ENCODE measurements at regions not wholly inside any gene's neighbourhood (a gene's known extent, or its start where the extent isn't known, plus 50 kb on each side); places are given as distances from the start of the nearest gene placed in this dataset.

DNA sequence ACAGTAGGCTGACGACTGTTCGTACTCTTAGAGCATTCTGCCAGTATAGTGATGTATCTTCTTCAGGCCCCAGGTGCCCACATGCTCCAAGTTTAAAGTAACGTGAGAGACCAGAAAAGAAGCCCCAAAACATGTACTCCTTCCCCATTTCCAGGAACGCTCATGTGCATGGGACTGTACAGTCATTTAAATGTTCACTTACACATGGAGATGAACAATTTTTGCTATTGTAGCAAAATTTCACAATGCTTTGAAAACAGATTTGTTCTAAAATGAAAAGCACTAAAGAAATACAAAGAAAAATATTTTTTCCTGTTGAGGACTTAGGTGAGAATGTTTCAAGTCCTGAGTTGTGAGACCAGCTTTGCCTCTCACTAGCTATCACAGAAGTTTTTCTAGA is 269.3 kb upstream of the PRDM1 start:
- no peak overlapping the region for H3K9ac ChIP-seq (ENCODE audit: low read length)
- no peaks in the 10 kb centered on the region for H3K27me3 ChIP-seq (ENCODE audit: control insufficient read depth, insufficient read depth, low read length)
- no peaks in the 10 kb centered on the region for H3K4me1 ChIP-seq (ENCODE audit: control insufficient read depth, low read depth, low read length)
- H3K9me3 ChIP-seq (ENCODE audit: control insufficient read depth, low read depth, low read length): no peaks in the 10 kb centered on the region
- no peak overlapping the region for H3K27ac ChIP-seq (ENCODE audit: low read length)
- no peaks in the 10 kb centered on the region for H3K36me3 ChIP-seq (ENCODE audit: control insufficient read depth, low read depth, low read length)
- H3K4me3 ChIP-seq (ENCODE audit: low read length): no peak overlapping the region

DNA sequence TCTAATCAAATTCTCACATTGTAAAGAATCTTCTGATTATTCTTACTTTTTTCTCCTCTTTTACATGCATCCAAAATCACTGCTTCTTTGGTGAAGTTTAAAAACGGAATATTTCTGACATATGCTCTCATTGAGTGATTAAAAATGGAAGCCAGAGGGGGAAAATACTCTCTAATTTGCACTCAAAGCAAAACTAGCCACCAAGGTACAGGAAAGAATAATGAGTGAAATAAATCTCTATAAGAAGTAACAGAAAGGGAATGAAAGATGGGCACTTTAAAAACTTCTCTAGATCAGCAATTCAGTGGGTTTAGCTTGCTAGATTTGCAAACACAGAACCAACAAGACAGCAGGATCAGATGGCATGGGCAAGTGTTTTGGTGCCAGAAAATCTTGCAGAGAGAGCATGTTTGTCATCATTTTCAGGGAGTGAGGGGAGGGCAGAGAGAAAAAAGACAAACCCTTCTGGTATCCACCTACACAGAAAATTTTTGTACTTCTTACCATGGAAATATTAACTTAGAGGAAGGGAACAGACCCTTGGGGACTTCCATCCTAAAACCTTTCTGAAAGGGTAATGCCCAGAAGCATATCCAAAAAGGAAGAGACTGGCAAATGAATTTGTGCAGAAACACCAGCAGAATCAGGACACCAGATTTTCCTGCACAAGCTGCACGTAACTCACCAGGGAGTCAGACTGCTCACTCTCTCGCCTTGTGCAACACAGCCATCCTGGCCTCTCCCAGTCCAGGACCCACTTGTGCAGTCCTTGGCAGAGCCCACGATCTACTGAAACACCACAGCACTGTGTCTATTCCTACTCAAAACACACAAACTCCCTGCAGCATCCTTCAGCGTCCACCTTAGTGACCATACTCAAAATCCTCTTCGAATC is 270.2 kb upstream of the PRDM1 start:
- Histone ChIP-seq H3K27me3 (ENCODE audit: control insufficient read depth, insufficient read depth, low read length) (no peaks in the 10 kb centered on the region), H3K36me3 (ENCODE audit: control insufficient read depth, low read depth, low read length) (no peaks in the 10 kb centered on the region), H3K9ac (ENCODE audit: low read length) (no peak overlapping the region), H3K4me1 (ENCODE audit: control insufficient read depth, low read depth, low read length) (no peaks in the 10 kb centered on the region), H3K27ac (ENCODE audit: low read length) (no peak overlapping the region), H3K4me3 (ENCODE audit: low read length) (no peak overlapping the region), H3K9me3 (ENCODE audit: control insufficient read depth, low read depth, low read length) (no peaks in the 10 kb centered on the region)

DNA sequence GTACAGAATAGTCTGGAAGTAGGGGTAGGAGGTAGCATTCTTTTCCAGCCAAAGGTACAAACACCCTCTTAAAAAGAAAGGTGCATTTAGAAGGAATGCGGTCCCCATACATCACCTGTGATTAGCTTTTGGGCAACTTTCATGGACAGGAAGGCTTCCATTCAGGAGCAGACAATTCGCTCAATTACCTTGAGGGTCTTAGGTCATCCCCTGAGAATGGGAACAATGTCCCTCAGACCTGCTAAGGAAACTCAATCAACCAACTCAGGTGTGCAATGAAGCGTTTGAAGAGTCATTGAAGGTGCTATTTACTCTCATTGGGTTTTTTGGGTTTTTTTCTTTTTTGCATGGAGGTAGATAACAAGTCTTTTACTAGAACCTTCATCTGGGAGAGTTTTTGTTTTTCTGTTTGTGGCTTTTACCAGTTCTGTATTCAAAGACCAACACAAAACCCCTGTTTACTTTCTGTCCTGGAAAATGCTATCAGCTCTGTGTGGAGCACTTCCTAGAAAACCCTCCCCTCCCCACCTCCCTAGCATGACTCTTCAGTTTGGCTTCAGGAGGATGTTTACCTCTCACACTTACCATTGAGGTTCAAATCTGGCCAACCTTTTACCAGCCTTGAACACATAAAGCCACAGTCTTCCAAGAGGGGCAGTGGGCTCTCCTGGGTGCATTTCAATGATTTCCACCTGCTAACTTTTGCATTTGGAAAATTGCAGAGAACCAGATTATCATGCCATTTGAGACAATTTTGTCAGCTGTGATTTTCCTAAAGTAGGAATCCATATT is 271.2 kb upstream of the PRDM1 start:
- Histone ChIP-seq H3K27me3 (ENCODE audit: control insufficient read depth, insufficient read depth, low read length) (no peaks in the 10 kb centered on the region), H3K9ac (ENCODE audit: low read length) (no peak overlapping the region), H3K36me3 (ENCODE audit: control insufficient read depth, low read depth, low read length) (no peaks in the 10 kb centered on the region), H3K9me3 (ENCODE audit: control insufficient read depth, low read depth, low read length) (no peaks in the 10 kb centered on the region), H3K4me1 (ENCODE audit: control insufficient read depth, low read depth, low read length) (peaks cover 7% of the 10 kb centered on the region), H3K4me3 (ENCODE audit: low read length) (no peak overlapping the region), H3K27ac (ENCODE audit: low read length) (no peak overlapping the region)

DNA sequence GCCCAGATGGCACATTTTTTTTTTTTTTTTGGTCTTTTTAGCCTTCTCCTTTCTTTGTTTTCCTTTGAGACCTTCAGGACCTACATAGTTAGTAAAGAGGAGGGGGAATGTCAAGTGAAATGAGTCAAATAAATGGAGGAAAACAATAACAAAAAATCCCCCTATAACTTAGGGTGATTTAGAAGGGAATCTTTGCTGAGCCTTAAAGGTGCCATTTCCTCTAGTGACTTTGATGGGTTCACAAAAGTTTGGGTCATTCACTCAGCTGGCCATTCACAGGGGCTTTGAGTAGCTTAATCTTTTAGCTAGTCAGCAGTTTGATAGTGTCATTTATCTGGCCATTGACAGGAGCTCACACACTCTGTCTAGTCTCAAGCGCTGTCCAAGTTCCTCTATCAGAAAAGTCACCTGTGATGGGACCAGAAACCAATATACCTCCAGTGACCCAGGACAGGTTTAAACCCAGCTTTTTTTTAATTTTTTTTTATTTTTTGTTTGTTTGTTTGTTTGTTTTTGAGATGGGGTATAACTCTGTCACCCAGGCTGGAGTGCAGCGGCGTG is 275.1 kb upstream of the PRDM1 start:
- no peaks in the 10 kb centered on the region for H3K36me3 ChIP-seq (ENCODE audit: control insufficient read depth, low read depth, low read length)
- H3K4me1 ChIP-seq (ENCODE audit: control insufficient read depth, low read depth, low read length): peaks cover 9% of the 10 kb centered on the region
- no peak overlapping the region for H3K9ac ChIP-seq (ENCODE audit: low read length)
- H3K4me3 ChIP-seq (ENCODE audit: low read length): no peak overlapping the region
- no peaks in the 10 kb centered on the region for H3K9me3 ChIP-seq (ENCODE audit: control insufficient read depth, low read depth, low read length)
- no peaks in the 10 kb centered on the region for H3K27me3 ChIP-seq (ENCODE audit: control insufficient read depth, insufficient read depth, low read length)
- H3K27ac ChIP-seq (ENCODE audit: low read length): no peak overlapping the region

DNA sequence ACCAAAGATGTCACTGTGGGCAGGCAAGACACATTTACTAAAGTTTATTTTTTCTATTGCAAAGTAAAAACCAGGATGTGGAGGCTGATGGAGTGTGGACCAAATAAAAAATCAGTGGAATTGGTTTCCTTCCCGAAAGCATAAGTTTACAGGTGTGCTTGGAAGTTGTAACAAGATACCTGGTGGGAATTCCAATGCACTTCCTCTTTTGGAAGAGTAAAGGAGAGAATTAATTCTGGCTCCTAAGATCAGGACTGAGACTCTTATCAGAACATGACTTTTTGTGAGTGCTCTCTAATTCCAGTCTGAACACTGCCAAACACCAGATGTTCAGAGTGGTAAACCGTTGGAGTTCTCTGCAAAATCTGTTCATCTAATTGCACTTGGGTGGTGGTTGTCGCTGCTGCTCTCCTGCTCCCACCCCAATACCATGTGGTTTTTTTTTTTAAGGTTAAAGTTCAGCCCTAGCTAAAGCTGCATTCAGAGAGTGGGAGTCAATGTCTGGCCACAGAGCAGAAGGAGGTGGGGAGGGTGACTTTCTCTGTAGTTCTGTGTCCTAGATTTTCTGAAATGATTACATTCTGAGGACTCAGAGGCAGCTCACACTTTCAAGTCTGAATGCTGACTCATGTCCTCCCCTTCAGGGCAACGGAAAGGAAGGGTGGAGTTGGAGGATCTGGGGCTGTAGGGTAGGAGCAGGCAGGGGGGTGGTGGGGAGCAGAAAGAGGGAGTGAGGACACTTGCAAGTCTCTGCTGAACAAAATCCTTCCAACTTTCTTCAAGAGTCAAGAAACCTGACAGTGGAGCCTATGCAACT is 275.8 kb upstream of the PRDM1 start:
- no peak overlapping the region for H3K9ac ChIP-seq (ENCODE audit: low read length)
- no peaks in the 10 kb centered on the region for H3K36me3 ChIP-seq (ENCODE audit: control insufficient read depth, low read depth, low read length)
- no peaks in the 10 kb centered on the region for H3K9me3 ChIP-seq (ENCODE audit: control insufficient read depth, low read depth, low read length)
- no peak overlapping the region for H3K4me3 ChIP-seq (ENCODE audit: low read length)
- H3K27me3 ChIP-seq (ENCODE audit: control insufficient read depth, insufficient read depth, low read length): no peaks in the 10 kb centered on the region
- H3K27ac ChIP-seq (ENCODE audit: low read length): no peak overlapping the region
- H3K4me1 ChIP-seq (ENCODE audit: control insufficient read depth, low read depth, low read length): peaks cover 9% of the 10 kb centered on the region

DNA sequence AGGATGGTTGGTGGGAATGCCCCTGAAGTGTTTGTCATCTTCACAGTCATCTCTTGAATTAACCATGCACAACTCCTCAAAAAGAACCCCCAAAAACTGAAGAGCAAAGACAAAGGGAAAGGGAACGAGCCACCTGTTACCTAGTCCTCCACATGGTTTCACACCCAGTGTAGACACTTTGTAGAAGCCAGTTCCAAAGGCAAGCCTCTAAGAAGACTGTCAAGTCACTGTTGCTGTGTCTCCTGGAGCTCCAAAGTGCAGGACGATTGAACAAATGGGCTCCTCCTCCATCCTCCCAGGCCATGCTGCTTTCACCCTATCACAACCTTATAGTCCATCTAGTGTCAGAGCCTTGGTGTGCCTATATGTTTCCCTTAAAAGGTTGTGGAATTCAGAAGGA is 277.6 kb upstream of the PRDM1 start:
- H3K27me3 ChIP-seq (ENCODE audit: control insufficient read depth, insufficient read depth, low read length): no peaks in the 10 kb centered on the region
- H3K4me3 ChIP-seq (ENCODE audit: low read length): no peak overlapping the region
- peaks cover 9% of the 10 kb centered on the region for H3K4me1 ChIP-seq (ENCODE audit: control insufficient read depth, low read depth, low read length)
- no peaks in the 10 kb centered on the region for H3K36me3 ChIP-seq (ENCODE audit: control insufficient read depth, low read depth, low read length)
- no peaks in the 10 kb centered on the region for H3K9me3 ChIP-seq (ENCODE audit: control insufficient read depth, low read depth, low read length)
- no peak overlapping the region for H3K27ac ChIP-seq (ENCODE audit: low read length)
- H3K9ac ChIP-seq (ENCODE audit: low read length): no peak overlapping the region

DNA sequence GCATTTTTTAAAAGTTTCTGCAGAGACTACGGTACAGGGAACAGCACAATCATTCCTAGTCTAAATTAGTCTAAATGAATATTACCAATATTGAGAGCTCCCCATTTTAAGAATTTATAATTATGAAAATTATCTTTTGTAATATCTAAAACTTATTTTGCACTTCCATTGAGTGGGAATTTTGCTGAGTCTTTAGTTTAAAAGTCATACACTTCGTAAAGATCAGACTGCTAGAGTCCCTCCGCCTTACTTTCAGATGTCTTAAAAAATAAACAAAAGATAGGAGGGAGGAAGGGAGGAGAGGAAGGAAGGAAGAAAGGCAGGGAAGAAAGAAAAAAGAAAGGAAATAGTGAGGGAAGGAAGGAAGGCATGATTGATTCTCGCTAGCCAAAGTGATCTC is 278.2 kb upstream of the PRDM1 start:
- Histone ChIP-seq H3K9me3 (ENCODE audit: control insufficient read depth, low read depth, low read length) (no peaks in the 10 kb centered on the region), H3K9ac (ENCODE audit: low read length) (no peak overlapping the region), H3K27me3 (ENCODE audit: control insufficient read depth, insufficient read depth, low read length) (no peaks in the 10 kb centered on the region), H3K36me3 (ENCODE audit: control insufficient read depth, low read depth, low read length) (no peaks in the 10 kb centered on the region), H3K4me3 (ENCODE audit: low read length) (no peak overlapping the region), H3K27ac (ENCODE audit: low read length) (no peak overlapping the region), H3K4me1 (ENCODE audit: control insufficient read depth, low read depth, low read length) (peaks cover 9% of the 10 kb centered on the region)

DNA sequence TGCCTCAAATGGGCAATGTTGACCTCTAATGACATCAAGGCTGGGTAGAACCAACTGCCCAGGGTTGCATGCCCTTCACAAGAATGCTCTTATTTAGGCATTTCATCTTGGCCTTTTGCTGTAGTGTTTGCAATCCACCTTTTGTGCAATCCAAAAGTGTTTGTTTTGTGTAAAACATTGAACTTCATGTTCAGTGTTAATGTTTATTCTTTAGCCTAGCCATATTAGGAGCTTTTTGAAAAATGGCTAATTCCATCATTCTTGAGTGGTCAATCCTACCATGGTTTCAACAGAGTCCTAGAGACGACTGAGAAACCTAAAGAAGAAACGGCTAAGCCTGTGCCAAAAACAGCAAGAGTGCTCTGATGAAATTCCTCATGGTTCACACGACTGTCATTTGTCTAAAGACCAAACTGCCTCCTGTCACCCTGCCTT is 279.6 kb upstream of the PRDM1 start:
- Histone ChIP-seq H3K27me3 (ENCODE audit: control insufficient read depth, insufficient read depth, low read length) (no peaks in the 10 kb centered on the region), H3K36me3 (ENCODE audit: control insufficient read depth, low read depth, low read length) (no peaks in the 10 kb centered on the region), H3K9me3 (ENCODE audit: control insufficient read depth, low read depth, low read length) (no peaks in the 10 kb centered on the region), H3K4me1 (ENCODE audit: control insufficient read depth, low read depth, low read length) (peaks cover 9% of the 10 kb centered on the region), H3K4me3 (ENCODE audit: low read length) (no peak overlapping the region), H3K27ac (ENCODE audit: low read length) (no peak overlapping the region), H3K9ac (ENCODE audit: low read length) (no peak overlapping the region)

DNA sequence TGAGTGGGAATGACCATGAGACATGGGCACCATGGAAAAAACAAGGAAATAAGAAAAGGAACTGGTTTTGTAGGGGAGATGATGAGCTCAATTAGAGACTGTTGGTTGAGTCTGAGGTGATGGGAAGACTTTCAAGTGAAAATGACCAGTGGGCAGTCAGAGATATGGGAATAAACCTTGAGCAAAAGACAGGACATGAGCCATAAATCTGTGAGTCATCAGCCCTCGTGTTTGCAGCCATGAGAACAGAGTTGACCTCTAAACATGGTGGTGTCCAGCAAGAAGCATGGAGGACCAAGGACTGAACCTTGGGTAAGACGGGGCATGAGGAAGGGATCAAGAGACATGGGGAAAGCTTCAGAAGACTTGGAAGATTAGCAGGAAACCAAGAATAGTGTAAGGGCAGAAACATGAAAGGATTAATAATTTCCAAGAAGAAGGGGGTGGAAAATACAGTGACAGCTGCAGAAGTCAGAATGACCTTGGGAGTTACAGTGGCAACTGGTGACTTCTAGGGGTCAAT is 280.6 kb upstream of the PRDM1 start:
- H3K27ac ChIP-seq (ENCODE audit: low read length): no peak overlapping the region
- H3K4me3 ChIP-seq (ENCODE audit: low read length): no peak overlapping the region
- H3K9me3 ChIP-seq (ENCODE audit: control insufficient read depth, low read depth, low read length): no peaks in the 10 kb centered on the region
- no peaks in the 10 kb centered on the region for H3K36me3 ChIP-seq (ENCODE audit: control insufficient read depth, low read depth, low read length)
- H3K27me3 ChIP-seq (ENCODE audit: control insufficient read depth, insufficient read depth, low read length): no peaks in the 10 kb centered on the region
- no peak overlapping the region for H3K9ac ChIP-seq (ENCODE audit: low read length)
- H3K4me1 ChIP-seq (ENCODE audit: control insufficient read depth, low read depth, low read length): peaks cover 8% of the 10 kb centered on the region

DNA sequence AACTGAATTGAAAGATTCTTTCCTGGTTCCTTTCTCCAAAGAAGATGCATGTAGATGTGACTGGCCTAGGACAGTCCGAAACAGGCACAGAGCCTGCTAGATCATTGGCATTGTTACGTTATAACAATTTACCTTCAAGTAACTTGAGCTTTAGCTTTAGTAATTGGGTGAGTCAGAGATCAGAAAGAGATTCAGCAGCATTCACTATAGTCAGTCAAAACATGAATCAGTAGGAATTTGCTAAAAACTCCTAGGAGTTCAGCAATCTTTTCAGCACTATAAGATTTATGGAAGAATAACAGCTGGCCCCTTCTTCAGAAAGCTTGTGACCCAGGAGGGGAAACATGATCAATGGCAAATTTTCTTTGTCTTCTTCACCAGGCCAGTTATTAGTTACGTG is 281.7 kb upstream of the PRDM1 start:
- H3K9me3 ChIP-seq (ENCODE audit: control insufficient read depth, low read depth, low read length): no peaks in the 10 kb centered on the region
- no peaks in the 10 kb centered on the region for H3K27me3 ChIP-seq (ENCODE audit: control insufficient read depth, insufficient read depth, low read length)
- H3K4me3 ChIP-seq (ENCODE audit: low read length): no peak overlapping the region
- no peak overlapping the region for H3K27ac ChIP-seq (ENCODE audit: low read length)
- no peaks in the 10 kb centered on the region for H3K36me3 ChIP-seq (ENCODE audit: control insufficient read depth, low read depth, low read length)
- no peaks in the 10 kb centered on the region for H3K4me1 ChIP-seq (ENCODE audit: control insufficient read depth, low read depth, low read length)
- no peak overlapping the region for H3K9ac ChIP-seq (ENCODE audit: low read length)

DNA sequence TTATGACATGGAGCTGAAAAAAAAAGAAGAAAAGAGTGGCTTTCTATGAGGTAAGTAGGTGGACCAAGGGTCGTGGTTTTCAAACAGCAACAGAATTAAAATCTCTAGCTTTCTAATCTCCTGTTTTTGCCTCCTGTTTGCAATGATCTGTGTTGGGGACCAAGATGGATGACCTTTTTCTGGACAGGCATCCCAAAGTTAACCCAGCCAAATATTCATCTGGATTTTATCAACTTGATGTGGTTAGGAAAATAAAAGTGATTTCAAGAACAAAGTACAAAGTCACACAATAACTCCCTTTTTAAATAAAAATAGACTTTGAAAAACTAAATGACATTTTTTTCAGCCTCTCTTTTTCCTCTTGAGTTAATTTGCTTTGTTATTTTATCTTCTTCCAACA is 282.1 kb upstream of the PRDM1 start:
- no peak overlapping the region for H3K27ac ChIP-seq (ENCODE audit: low read length)
- no peaks in the 10 kb centered on the region for H3K9me3 ChIP-seq (ENCODE audit: control insufficient read depth, low read depth, low read length)
- H3K9ac ChIP-seq (ENCODE audit: low read length): no peak overlapping the region
- H3K36me3 ChIP-seq (ENCODE audit: control insufficient read depth, low read depth, low read length): no peaks in the 10 kb centered on the region
- H3K4me3 ChIP-seq (ENCODE audit: low read length): no peak overlapping the region
- no peaks in the 10 kb centered on the region for H3K4me1 ChIP-seq (ENCODE audit: control insufficient read depth, low read depth, low read length)
- H3K27me3 ChIP-seq (ENCODE audit: control insufficient read depth, insufficient read depth, low read length): no peaks in the 10 kb centered on the region
